ENCODE measurements at regions not wholly inside any gene's neighbourhood (a gene's known extent, or its start where the extent isn't known, plus 50 kb on each side); places are given as distances from the start of the nearest gene placed in this dataset.

DNA sequence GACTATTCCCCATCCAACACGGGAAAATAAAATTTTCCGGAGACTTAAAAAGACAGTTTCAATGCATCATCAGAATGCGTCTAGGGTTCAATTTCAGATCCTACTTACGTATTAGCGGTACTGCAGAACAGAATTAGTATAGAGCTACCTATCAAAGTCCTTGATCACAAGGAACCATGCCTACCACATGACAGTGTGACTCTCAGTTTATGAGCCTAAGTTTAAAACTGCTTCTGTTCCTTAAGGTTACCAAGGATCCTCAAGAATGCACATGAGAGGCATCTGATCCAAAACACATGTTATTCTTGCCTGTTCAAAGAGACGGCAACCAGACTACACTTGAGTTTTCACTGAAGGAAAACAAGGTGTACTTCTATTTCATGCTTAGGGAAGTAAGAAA, 369.7 kb downstream of the EPHA4 start:
- Histone ChIP-seq H3K9me3 (ENCODE audit: control insufficient read depth, low read length) (no peaks in the 10 kb centered on the region), H3K27me3 (ENCODE audit: control insufficient read depth, insufficient read depth) (no peaks in the 10 kb centered on the region), H3K4me3 (ENCODE audit: low read length) (no peak overlapping the region), H3K27ac (ENCODE audit: low read length) (no peak overlapping the region), H3K4me1 (ENCODE audit: control insufficient read depth, insufficient read depth, low read length) (no peaks in the 10 kb centered on the region)
- 95% methylated on average over 6 of the region's 6 CpGs for WGBS
- intact Hi-C loops (cut with DNase I), result no loop called here
- ATAC-seq (no peak), DNase-seq (no peak)

DNA sequence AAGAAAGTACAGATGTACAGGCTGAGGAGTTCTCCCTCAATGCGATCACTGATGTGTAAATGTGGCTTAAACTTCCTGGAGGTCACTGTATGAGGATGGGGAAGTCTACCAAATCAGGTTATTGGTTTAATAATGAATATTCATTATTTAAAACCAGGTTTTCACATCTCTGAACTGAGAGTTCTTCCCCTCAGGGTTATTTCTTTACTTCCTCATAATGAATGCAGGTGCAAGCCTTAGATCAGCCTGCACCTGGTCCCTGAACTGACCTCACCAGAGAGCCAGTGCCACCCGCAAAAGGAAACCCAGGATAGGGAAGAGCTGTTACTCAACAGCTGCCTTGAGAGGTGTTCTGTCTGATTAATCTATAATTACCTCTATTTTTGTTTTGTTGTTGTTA, 369.0 kb downstream of the EPHA4 start:
- no peaks in the 10 kb centered on the region for H3K9me3 ChIP-seq (ENCODE audit: control insufficient read depth, low read length)
- DNase-seq, result no peak
- intact Hi-C loops (cut with DNase I), result no loop called here
- no peak overlapping the region for H3K4me3 ChIP-seq (ENCODE audit: low read length)
- H3K27me3 ChIP-seq (ENCODE audit: control insufficient read depth, insufficient read depth), result no peaks in the 10 kb centered on the region
- no peaks in the 10 kb centered on the region for H3K4me1 ChIP-seq (ENCODE audit: control insufficient read depth, insufficient read depth, low read length)
- ATAC-seq, result no peak
- 85% methylated on average over 2 of the region's 2 CpGs for WGBS
- H3K27ac ChIP-seq (ENCODE audit: low read length), result no peak overlapping the region

- WGBS, result 56% methylated on average over 2 of the region's 2 CpGs
- H3K9me3 ChIP-seq (ENCODE audit: control insufficient read depth, low read length), result no peaks in the 10 kb centered on the region
- no peaks in the 10 kb centered on the region for H3K4me1 ChIP-seq (ENCODE audit: control insufficient read depth, insufficient read depth, low read length)
- no peaks in the 10 kb centered on the region for H3K27me3 ChIP-seq (ENCODE audit: control insufficient read depth, insufficient read depth)
- no peak overlapping the region for H3K27ac ChIP-seq (ENCODE audit: low read length)
- DNase-seq, result no peak
- ATAC-seq, result no peak
- intact Hi-C loops (cut with DNase I), result no loop called here
- H3K4me3 ChIP-seq (ENCODE audit: low read length), result no peak overlapping the region
Observed at GRCh38 chr2:221203856-221204255, 368.2 kb downstream of the EPHA4 start.

DNA sequence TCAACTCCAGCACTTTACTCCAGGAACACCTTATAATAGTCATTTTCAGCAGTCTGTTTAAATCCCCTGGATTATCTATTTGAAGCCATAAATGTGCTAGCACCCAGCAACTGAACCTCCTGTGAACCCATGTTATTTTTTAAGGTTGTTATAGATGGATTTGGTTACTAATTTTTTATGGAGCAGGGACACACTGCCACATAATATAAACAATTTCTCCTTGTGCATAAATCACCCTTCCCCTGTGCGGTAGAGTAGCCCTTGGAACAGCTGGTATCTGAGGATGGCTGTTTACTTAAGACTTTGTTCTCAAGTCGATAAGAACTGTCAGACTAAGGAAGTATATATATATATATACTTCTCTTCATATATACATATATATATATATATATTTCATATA, 367.4 kb downstream of the EPHA4 start:
- Histone ChIP-seq H3K4me3 (ENCODE audit: low read length) (no peak overlapping the region), H3K27me3 (ENCODE audit: control insufficient read depth, insufficient read depth) (no peaks in the 10 kb centered on the region), H3K27ac (ENCODE audit: low read length) (no peak overlapping the region), H3K9me3 (ENCODE audit: control insufficient read depth, low read length) (no peaks in the 10 kb centered on the region), H3K4me1 (ENCODE audit: control insufficient read depth, insufficient read depth, low read length) (no peaks in the 10 kb centered on the region)
- intact Hi-C loops (cut with DNase I), result no loop called here
- 53% methylated on average over 2 of the region's 2 CpGs for WGBS
- ATAC-seq (no peak), DNase-seq (no peak)

- ATAC-seq (no peak), DNase-seq (no peak)
- intact Hi-C loops (cut with DNase I), result no loop called here
- Histone ChIP-seq H3K4me1 (ENCODE audit: control insufficient read depth, insufficient read depth, low read length) (no peaks in the 10 kb centered on the region), H3K27ac (ENCODE audit: low read length) (no peak overlapping the region), H3K27me3 (ENCODE audit: control insufficient read depth, insufficient read depth) (no peaks in the 10 kb centered on the region), H3K4me3 (ENCODE audit: low read length) (no peak overlapping the region), H3K9me3 (ENCODE audit: control insufficient read depth, low read length) (no peaks in the 10 kb centered on the region)
- 86% methylated on average over 5 of the region's 5 CpGs for WGBS
Observed at GRCh38 chr2:221205103-221205673, 366.9 kb downstream of the EPHA4 start.

DNA sequence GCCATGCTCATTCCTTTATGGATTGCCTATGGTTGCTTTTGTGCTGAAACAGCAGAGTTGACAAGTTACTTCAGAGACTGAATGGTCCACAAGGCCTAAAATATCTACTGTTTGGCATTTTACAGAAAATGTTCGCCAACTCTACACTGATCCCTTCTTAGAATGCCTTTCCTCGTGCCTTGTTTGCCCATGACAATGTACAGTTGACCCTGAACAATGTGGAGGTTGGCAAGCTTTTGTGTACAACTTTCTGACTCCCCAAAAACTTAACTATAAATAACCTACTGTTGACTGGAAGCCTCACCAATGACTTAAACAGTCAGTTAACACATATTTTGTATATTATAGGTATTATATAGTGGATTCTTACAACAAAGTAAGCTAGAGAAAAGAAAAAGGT, 361.4 kb downstream of the EPHA4 start:
- Histone ChIP-seq H3K4me3 (ENCODE audit: low read length) (no peak overlapping the region), H3K9me3 (ENCODE audit: control insufficient read depth, low read length) (no peaks in the 10 kb centered on the region), H3K27ac (ENCODE audit: low read length) (no peak overlapping the region), H3K4me1 (ENCODE audit: control insufficient read depth, insufficient read depth, low read length) (peaks cover 2% of the 10 kb centered on the region), H3K27me3 (ENCODE audit: control insufficient read depth, insufficient read depth) (no peaks in the 10 kb centered on the region)
- ATAC-seq (no peak), DNase-seq (no peak)
- intact Hi-C loops (cut with DNase I), result no loop called here
- whole genome bisulfite sequencing, result 74% methylated on average over 2 of the region's 2 CpGs

DNA sequence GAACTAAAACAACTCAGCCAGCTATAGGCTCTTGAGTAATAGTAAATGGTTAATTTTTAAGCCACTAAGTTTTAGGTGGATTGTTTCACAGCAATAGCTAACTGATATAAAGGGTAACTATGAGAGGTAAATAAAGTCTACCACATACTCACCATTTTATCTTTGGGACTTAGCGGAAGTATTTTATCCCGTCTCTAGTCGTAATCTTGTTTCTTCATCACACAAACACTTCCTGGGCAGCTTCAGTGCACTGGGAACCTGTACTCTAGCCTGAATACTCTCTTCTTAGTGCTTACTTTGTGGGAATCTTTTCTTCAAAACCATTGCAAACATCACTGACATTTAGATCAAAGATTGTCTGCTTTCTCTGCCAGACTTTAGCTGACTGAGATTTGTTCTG, 360.5 kb downstream of the EPHA4 start:
- H3K4me1 ChIP-seq (ENCODE audit: control insufficient read depth, insufficient read depth, low read length), result peaks cover 2% of the 10 kb centered on the region
- intact Hi-C loops (cut with DNase I), result no loop called here

GRCh38 chr2:221212105-221212504, 360.0 kb downstream of the EPHA4 start:
- WGBS, result 87% methylated on average over 2 of the region's 2 CpGs
- H3K4me1 ChIP-seq (ENCODE audit: control insufficient read depth, insufficient read depth, low read length), result peaks cover 2% of the 10 kb centered on the region
- H3K27ac ChIP-seq (ENCODE audit: low read length), result no peak overlapping the region
- DNase-seq, result no peak
- no peaks in the 10 kb centered on the region for H3K27me3 ChIP-seq (ENCODE audit: control insufficient read depth, insufficient read depth)
- ATAC-seq, result no peak
- H3K9me3 ChIP-seq (ENCODE audit: control insufficient read depth, low read length), result no peaks in the 10 kb centered on the region
- no peak overlapping the region for H3K4me3 ChIP-seq (ENCODE audit: low read length)
- intact Hi-C loops (cut with DNase I), result no loop called here

More for the DNA sequence above, 360.5 kb downstream of the EPHA4 start:
- no peak for DNase-seq
- H3K27ac ChIP-seq (ENCODE audit: low read length), result no peak overlapping the region
- no peak overlapping the region for H3K4me3 ChIP-seq (ENCODE audit: low read length)
- H3K27me3 ChIP-seq (ENCODE audit: control insufficient read depth, insufficient read depth), result no peaks in the 10 kb centered on the region
- ATAC-seq, result no peak
- H3K9me3 ChIP-seq (ENCODE audit: control insufficient read depth, low read length), result no peaks in the 10 kb centered on the region
- 80% methylated on average over 3 of the region's 3 CpGs for WGBS

- DNase-seq (no peak), ATAC-seq (peak in 1 of 2 donors; percentile 56)
- intact Hi-C loops (cut with DNase I), result no loop called here
- H3K27me3 ChIP-seq (ENCODE audit: control insufficient read depth, insufficient read depth), result no peaks in the 10 kb centered on the region
- peaks cover 2% of the 10 kb centered on the region for H3K4me1 ChIP-seq (ENCODE audit: control insufficient read depth, insufficient read depth, low read length)
- no peak overlapping the region for H3K4me3 ChIP-seq (ENCODE audit: low read length)
- 72% methylated on average over 1 of the region's 1 CpG for WGBS
- H3K9me3 ChIP-seq (ENCODE audit: control insufficient read depth, low read length), result no peaks in the 10 kb centered on the region
- no peak overlapping the region for H3K27ac ChIP-seq (ENCODE audit: low read length)
Observed at GRCh38 chr2:221215487-221215886, 356.6 kb downstream of the EPHA4 start.

DNA sequence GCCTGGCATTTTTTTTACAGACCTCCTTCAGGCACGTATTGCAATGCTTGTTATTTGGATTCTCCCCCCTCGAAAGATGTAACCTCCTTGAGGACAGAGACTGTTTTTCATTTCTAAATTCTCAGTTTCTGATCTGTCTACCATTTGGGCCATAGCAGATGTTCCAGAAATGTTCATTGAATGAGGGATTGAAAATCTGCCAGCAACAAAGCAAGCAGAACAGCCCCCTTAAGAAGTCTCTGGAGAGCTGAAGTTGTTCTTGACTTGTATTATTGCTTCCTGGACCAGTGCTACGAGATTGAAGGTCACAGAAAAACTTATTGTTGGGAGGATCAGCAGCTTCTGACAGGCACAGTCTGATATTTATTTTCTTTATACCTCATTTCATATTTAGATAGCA, 355.5 kb downstream of the EPHA4 start:
- Histone ChIP-seq H3K27ac (ENCODE audit: low read length) (no peak overlapping the region), H3K9me3 (ENCODE audit: control insufficient read depth, low read length) (no peaks in the 10 kb centered on the region), H3K4me3 (ENCODE audit: low read length) (no peak overlapping the region), H3K27me3 (ENCODE audit: control insufficient read depth, insufficient read depth) (no peaks in the 10 kb centered on the region), H3K4me1 (ENCODE audit: control insufficient read depth, insufficient read depth, low read length) (peaks cover 2% of the 10 kb centered on the region)
- no peak for DNase-seq
- intact Hi-C loops (cut with DNase I), result no loop called here
- no peak for ATAC-seq
- WGBS, result 54% methylated on average over 3 of the region's 3 CpGs

GRCh38 chr2:221225752-221226151, 346.4 kb downstream of the EPHA4 start:
- 97% methylated on average over 2 of the region's 2 CpGs for WGBS
- Histone ChIP-seq H3K9me3 (ENCODE audit: control insufficient read depth, low read length) (no peaks in the 10 kb centered on the region), H3K4me3 (ENCODE audit: low read length) (no peak overlapping the region), H3K27ac (ENCODE audit: low read length) (no peak overlapping the region), H3K27me3 (ENCODE audit: control insufficient read depth, insufficient read depth) (no peaks in the 10 kb centered on the region), H3K4me1 (ENCODE audit: control insufficient read depth, insufficient read depth, low read length) (peaks cover 2% of the 10 kb centered on the region)
- ATAC-seq, result no peak
- intact Hi-C loops (cut with DNase I), result no loop called here
- DNase-seq, result no peak

GRCh38 chr2:221228214-221228769, 343.8 kb downstream of the EPHA4 start:
- DNase-seq (no peak), ATAC-seq (peak; percentile 45 to 63)
- H3K27me3 ChIP-seq (ENCODE audit: control insufficient read depth, insufficient read depth), result no peaks in the 10 kb centered on the region
- 31% methylated on average over 3 of the region's 3 CpGs for WGBS
- intact Hi-C loops (cut with DNase I), result no loop called here
- peak overlapping the region; percentile 75 for H3K27ac ChIP-seq (ENCODE audit: low read length)
- H3K4me1 ChIP-seq (ENCODE audit: control insufficient read depth, insufficient read depth, low read length), result peaks cover 2% of the 10 kb centered on the region
- H3K9me3 ChIP-seq (ENCODE audit: control insufficient read depth, low read length), result no peaks in the 10 kb centered on the region
- H3K4me3 ChIP-seq (ENCODE audit: low read length), result no peak overlapping the region
